ENCODE measurements at regions not wholly inside any gene's neighbourhood (a gene's known extent, or its start where the extent isn't known, plus 50 kb on each side); places are given as distances from the start of the nearest gene placed in this dataset.
"Not testable (repeated sequence)": the region's sequence is repeated elsewhere in the genome, so short reads cannot be mapped to it uniquely, and the experiment has no call there.

GRCh38 chr1:60622486-60622885 lies 459.9 kb upstream of the NFIA start:
- H3K4me1 ChIP-seq (ENCODE audit: control insufficient read depth, insufficient read depth, low read length, poor library complexity, severe bottlenecking) = no peaks in the 10 kb centered on the region
- WGBS, 2 experiments (ENCODE audit: insufficient coverage in 2 of 2) = 81 to 90% methylated on average over 2 of the region's 2 CpGs
- no peak overlapping the region for H3K4me3 ChIP-seq (ENCODE audit: extremely low read depth, insufficient read depth, low read length, poor library complexity, severe bottlenecking)
- no peaks in the 10 kb centered on the region for H3K36me3 ChIP-seq (ENCODE audit: control insufficient read depth, insufficient read depth, low read length)
- no peak overlapping the region for H3K27ac ChIP-seq (ENCODE audit: low read depth, low read length, severe bottlenecking)
- no peaks in the 10 kb centered on the region for H3K9me3 ChIP-seq (ENCODE audit: control insufficient read depth, low read length)

GRCh38 chr1:60621368-60621851 lies 461.0 kb upstream of the NFIA start:
- Histone ChIP-seq H3K36me3 (ENCODE audit: control insufficient read depth, insufficient read depth, low read length) (no peaks in the 10 kb centered on the region), H3K4me3 (ENCODE audit: extremely low read depth, insufficient read depth, low read length, poor library complexity, severe bottlenecking) (no peak overlapping the region), H3K4me1 (ENCODE audit: control insufficient read depth, insufficient read depth, low read length, poor library complexity, severe bottlenecking) (no peaks in the 10 kb centered on the region), H3K9me3 (ENCODE audit: control insufficient read depth, low read length) (no peaks in the 10 kb centered on the region), H3K27ac (ENCODE audit: low read depth, low read length, severe bottlenecking) (no peak overlapping the region)
- 62 to 94% methylated on average over 5 to 8 of the region's 10 CpGs for WGBS, 2 experiments (ENCODE audit: insufficient coverage in 2 of 2)

- no peaks in the 10 kb centered on the region for H3K9me3 ChIP-seq (ENCODE audit: control insufficient read depth, low read length)
- no peak overlapping the region for H3K4me3 ChIP-seq (ENCODE audit: extremely low read depth, insufficient read depth, low read length, poor library complexity, severe bottlenecking)
- H3K36me3 ChIP-seq (ENCODE audit: control insufficient read depth, insufficient read depth, low read length) = no peaks in the 10 kb centered on the region
- H3K4me1 ChIP-seq (ENCODE audit: control insufficient read depth, insufficient read depth, low read length, poor library complexity, severe bottlenecking) = no peaks in the 10 kb centered on the region
- no peak overlapping the region for H3K27ac ChIP-seq (ENCODE audit: low read depth, low read length, severe bottlenecking)
- 96% methylated on average over 4 of the region's 7 CpGs; no CpG with 5 or more reads in 1 of the 2 experiments for WGBS, 2 experiments (ENCODE audit: insufficient coverage in 2 of 2)
Observed at GRCh38 chr1:60620087-60620486, 462.3 kb upstream of the NFIA start.

- no peaks in the 10 kb centered on the region for H3K36me3 ChIP-seq (ENCODE audit: control insufficient read depth, insufficient read depth, low read length)
- H3K27ac ChIP-seq (ENCODE audit: low read depth, low read length, severe bottlenecking) = no peak overlapping the region
- H3K4me1 ChIP-seq (ENCODE audit: control insufficient read depth, insufficient read depth, low read length, poor library complexity, severe bottlenecking) = no peaks in the 10 kb centered on the region
- no peaks in the 10 kb centered on the region for H3K9me3 ChIP-seq (ENCODE audit: control insufficient read depth, low read length)
- no CpG with 5 or more reads among the region's 3 CpGs for WGBS, 2 experiments (ENCODE audit: insufficient coverage in 2 of 2)
- no peak overlapping the region for H3K4me3 ChIP-seq (ENCODE audit: extremely low read depth, insufficient read depth, low read length, poor library complexity, severe bottlenecking)
Observed at GRCh38 chr1:60619581-60619980, 462.8 kb upstream of the NFIA start.

- 85 to 100% methylated on average over 2 to 3 of the region's 3 CpGs for WGBS, 2 experiments (ENCODE audit: insufficient coverage in 2 of 2)
- Histone ChIP-seq H3K9me3 (ENCODE audit: control insufficient read depth, low read length) (no peaks in the 10 kb centered on the region), H3K36me3 (ENCODE audit: control insufficient read depth, insufficient read depth, low read length) (no peaks in the 10 kb centered on the region)
Observed at GRCh38 chr1:60615666-60616065, 466.7 kb upstream of the NFIA start.

GRCh38 chr1:60612790-60613189 lies 469.6 kb upstream of the NFIA start:
- Histone ChIP-seq H3K27ac (ENCODE audit: low read depth, low read length, severe bottlenecking) (no peak overlapping the region), H3K4me3 (ENCODE audit: extremely low read depth, insufficient read depth, low read length, poor library complexity, severe bottlenecking) (no peak overlapping the region), H3K9me3 (ENCODE audit: control insufficient read depth, low read length) (no peaks in the 10 kb centered on the region), H3K36me3 (ENCODE audit: control insufficient read depth, insufficient read depth, low read length) (no peaks in the 10 kb centered on the region), H3K4me1 (ENCODE audit: control insufficient read depth, insufficient read depth, low read length, poor library complexity, severe bottlenecking) (no peaks in the 10 kb centered on the region)
- WGBS, 2 experiments (ENCODE audit: insufficient coverage in 2 of 2) = no CpG with 5 or more reads among the region's 4 CpGs

More at GRCh38 chr1:60615666-60616065, 466.7 kb upstream of the NFIA start:
- H3K27ac ChIP-seq (ENCODE audit: low read depth, low read length, severe bottlenecking) = no peak overlapping the region
- no peak overlapping the region for H3K4me3 ChIP-seq (ENCODE audit: extremely low read depth, insufficient read depth, low read length, poor library complexity, severe bottlenecking)
- no peaks in the 10 kb centered on the region for H3K4me1 ChIP-seq (ENCODE audit: control insufficient read depth, insufficient read depth, low read length, poor library complexity, severe bottlenecking)

GRCh38 chr1:60606921-60607320 lies 475.4 kb upstream of the NFIA start:
- WGBS, 2 experiments (ENCODE audit: insufficient coverage in 2 of 2) = no CpG with 5 or more reads among the region's 1 CpG
- not testable (repeated sequence) for H3K27ac ChIP-seq (ENCODE audit: low read depth, low read length, severe bottlenecking); H3K9me3 ChIP-seq (ENCODE audit: control insufficient read depth, low read length); H3K4me3 ChIP-seq (ENCODE audit: extremely low read depth, insufficient read depth, low read length, poor library complexity, severe bottlenecking); H3K4me1 ChIP-seq (ENCODE audit: control insufficient read depth, insufficient read depth, low read length, poor library complexity, severe bottlenecking); H3K36me3 ChIP-seq (ENCODE audit: control insufficient read depth, insufficient read depth, low read length)

GRCh38 chr1:60600532-60600931 lies 481.8 kb upstream of the NFIA start:
- H3K4me3 ChIP-seq (ENCODE audit: extremely low read depth, insufficient read depth, low read length, poor library complexity, severe bottlenecking) = no peak overlapping the region
- no peaks in the 10 kb centered on the region for H3K36me3 ChIP-seq (ENCODE audit: control insufficient read depth, insufficient read depth, low read length)
- no peaks in the 10 kb centered on the region for H3K9me3 ChIP-seq (ENCODE audit: control insufficient read depth, low read length)
- 73 to 100% methylated on average over 1 of the region's 1 CpG for WGBS, 2 experiments (ENCODE audit: insufficient coverage in 2 of 2)
- no peaks in the 10 kb centered on the region for H3K4me1 ChIP-seq (ENCODE audit: control insufficient read depth, insufficient read depth, low read length, poor library complexity, severe bottlenecking)
- no peak overlapping the region for H3K27ac ChIP-seq (ENCODE audit: low read depth, low read length, severe bottlenecking)

- Histone ChIP-seq H3K27ac (ENCODE audit: low read depth, low read length, severe bottlenecking) (no peak overlapping the region), H3K36me3 (ENCODE audit: control insufficient read depth, insufficient read depth, low read length) (no peaks in the 10 kb centered on the region), H3K9me3 (ENCODE audit: control insufficient read depth, low read length) (no peaks in the 10 kb centered on the region), H3K4me1 (ENCODE audit: control insufficient read depth, insufficient read depth, low read length, poor library complexity, severe bottlenecking) (no peaks in the 10 kb centered on the region), H3K4me3 (ENCODE audit: extremely low read depth, insufficient read depth, low read length, poor library complexity, severe bottlenecking) (no peak overlapping the region)
- no CpG with 5 or more reads among the region's 1 CpG for WGBS, 2 experiments (ENCODE audit: insufficient coverage in 2 of 2)
Observed at GRCh38 chr1:60599574-60599973, 482.8 kb upstream of the NFIA start.

GRCh38 chr1:60598041-60598910 lies 484.1 kb upstream of the NFIA start:
- WGBS, 2 experiments (ENCODE audit: insufficient coverage in 2 of 2) = 70 to 80% methylated on average over 2 to 3 of the region's 5 CpGs
- Histone ChIP-seq H3K27ac (ENCODE audit: low read depth, low read length, severe bottlenecking) (no peak overlapping the region), H3K4me1 (ENCODE audit: control insufficient read depth, insufficient read depth, low read length, poor library complexity, severe bottlenecking) (no peaks in the 10 kb centered on the region), H3K9me3 (ENCODE audit: control insufficient read depth, low read length) (no peaks in the 10 kb centered on the region), H3K4me3 (ENCODE audit: extremely low read depth, insufficient read depth, low read length, poor library complexity, severe bottlenecking) (no peak overlapping the region), H3K36me3 (ENCODE audit: control insufficient read depth, insufficient read depth, low read length) (no peaks in the 10 kb centered on the region)

Measured in mesodermal cell (in vitro differentiated cells).